H1 (cell line): ENCODE measurements at regions not wholly inside any gene's neighbourhood (a gene's known extent, or its start where the extent isn't known, plus 50 kb on each side); places are given as distances from the start of the nearest gene placed in this dataset.

ENCODE experiments used
- ATF2 ChIP-seq: IDR thresholded peaks from 2 replicates; pipeline ENCODE4 v1.6.1; 2012; ENCODE audit warnings: low read length, inconsistent platforms
- BCL11A ChIP-seq, 2 experiments: IDR thresholded peaks; one replicate each; pipeline ENCODE4 v1.6.1; 2011; ENCODE audit warnings: low read depth in 2 of 2, low read length in 2 of 2, mild to moderate bottlenecking in 2 of 2
- CHD7 ChIP-seq: fragments of 300-600 bp; sonication (generic); IDR thresholded peaks from 2 replicates; pipeline ENCODE4 v1.7.1; 2012; ENCODE audit warnings: low read length, moderate library complexity, mild to moderate bottlenecking, inconsistent platforms; ENCODE audit not compliant: insufficient replicate concordance
- EZH2 ChIP-seq: fragments of 200-600 bp; sonication (generic); IDR thresholded peaks from 2 replicates; pipeline ENCODE4 v1.7.1; 2012; ENCODE audit warnings: low read depth, mild to moderate bottlenecking, moderate library complexity, low read length, inconsistent platforms; ENCODE audit not compliant: severe bottlenecking
- KDM5A ChIP-seq: fragments of 200-600 bp; IDR thresholded peaks from 2 replicates; pipeline ENCODE4 v1.7.1; 2012; ENCODE audit warnings: mild to moderate bottlenecking, low read length, inconsistent platforms, mixed read lengths
- POU5F1 ChIP-seq: IDR thresholded peaks from 2 replicates; pipeline ENCODE4 v1.6.1; 2011; ENCODE audit warnings: low read depth, mild to moderate bottlenecking, low read length, moderate library complexity
- TBP ChIP-seq: IDR thresholded peaks from 2 replicates; pipeline ENCODE4 v1.6.1; 2011; ENCODE audit warnings: low read depth, low read length, improper control_type of control experiment
- TF ChIP-seq, protein P1 (sequence below), 3 experiments: IDR thresholded peaks; 1 replicate in 2 of 3; 2 replicates in 1 of 3; pipeline versions ENCODE4 v1.5.1 to v1.6.1; 2011; ENCODE audit warnings: low read length in 3 of 3, mild to moderate bottlenecking in 3 of 3, inconsistent platforms in 2 of 3, low read depth in 1 of 3, moderate library complexity in 1 of 3; ENCODE audit not compliant: insufficient read depth in 1 of 3; ENCODE audit errors: control extremely low read depth in 1 of 3

DNA sequence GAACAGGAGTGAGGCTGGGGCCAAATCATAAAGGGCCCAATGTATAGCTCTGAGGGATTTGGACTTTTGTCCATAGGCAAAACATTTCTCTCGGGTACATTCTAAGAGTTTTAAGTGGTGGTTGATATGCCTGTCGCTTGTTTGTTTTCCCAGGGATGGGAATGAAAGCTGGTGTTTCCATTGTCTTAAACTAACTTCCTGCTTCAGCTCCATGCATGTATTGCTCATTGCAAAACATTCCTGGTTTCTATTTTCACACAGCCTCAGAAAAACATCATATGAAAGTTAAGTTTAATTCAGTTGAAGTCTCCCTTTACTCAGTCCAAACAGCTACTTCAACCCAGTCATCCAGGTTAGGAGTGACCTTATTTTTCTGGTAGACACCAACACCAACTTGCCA lies 235.0 kb downstream of the ACTL7B start (continued):
- TF ChIP-seq CHD7, result no peak
- TF ChIP-seq EZH2, result no peak
- no peak for TF ChIP-seq BCL11A (IDR thresholded peaks at IDR 0.05; ENCODE audit: low read depth in 2 of 2, low read length in 2 of 2)
- TF ChIP-seq, protein P1, sequence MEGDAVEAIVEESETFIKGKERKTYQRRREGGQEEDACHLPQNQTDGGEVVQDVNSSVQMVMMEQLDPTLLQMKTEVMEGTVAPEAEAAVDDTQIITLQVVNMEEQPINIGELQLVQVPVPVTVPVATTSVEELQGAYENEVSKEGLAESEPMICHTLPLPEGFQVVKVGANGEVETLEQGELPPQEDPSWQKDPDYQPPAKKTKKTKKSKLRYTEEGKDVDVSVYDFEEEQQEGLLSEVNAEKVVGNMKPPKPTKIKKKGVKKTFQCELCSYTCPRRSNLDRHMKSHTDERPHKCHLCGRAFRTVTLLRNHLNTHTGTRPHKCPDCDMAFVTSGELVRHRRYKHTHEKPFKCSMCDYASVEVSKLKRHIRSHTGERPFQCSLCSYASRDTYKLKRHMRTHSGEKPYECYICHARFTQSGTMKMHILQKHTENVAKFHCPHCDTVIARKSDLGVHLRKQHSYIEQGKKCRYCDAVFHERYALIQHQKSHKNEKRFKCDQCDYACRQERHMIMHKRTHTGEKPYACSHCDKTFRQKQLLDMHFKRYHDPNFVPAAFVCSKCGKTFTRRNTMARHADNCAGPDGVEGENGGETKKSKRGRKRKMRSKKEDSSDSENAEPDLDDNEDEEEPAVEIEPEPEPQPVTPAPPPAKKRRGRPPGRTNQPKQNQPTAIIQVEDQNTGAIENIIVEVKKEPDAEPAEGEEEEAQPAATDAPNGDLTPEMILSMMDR (IDR thresholded peaks at IDR 0.05; ENCODE audit: control extremely low read depth in 1 of 3, insufficient read depth in 1 of 3, low read depth in 1 of 3, low read length in 3 of 3), result no peak
- TF ChIP-seq TBP, result no peak
- no peak for TF ChIP-seq KDM5A
- no peak for TF ChIP-seq POU5F1
- no peak for TF ChIP-seq ATF2
